HG03196 (cell line): ENCODE measurements at regions not wholly inside any gene's neighbourhood (a gene's known extent, or its start where the extent isn't known, plus 50 kb on each side); places are given as distances from the start of the nearest gene placed in this dataset.

Experiments
- ATAC-seq: cut with Tn5 transposase; IDR thresholded peaks from one replicate; pipeline ENCODE4 v1.9.1; 2021; ENCODE audit not compliant: unreplicated experiment

GRCh38 chr7:155863721-155864151 lies 51.5 kb upstream of the SHH start:
- ATAC-seq: no peak

GRCh38 chr7:155862123-155862892 lies 50.0 kb upstream of the SHH start:
- ATAC-seq: no peak
